Progenitor cell of endocrine pancreas (in vitro differentiated cells): ENCODE measurements at regions not wholly inside any gene's neighbourhood (a gene's known extent, or its start where the extent isn't known, plus 50 kb on each side); places are given as distances from the start of the nearest gene placed in this dataset.

ENCODE experiments used
- DNase-seq: peaks from one replicate; pipeline ENCODE4 v3.0.0; 2021; ENCODE audit warnings: low spot score; ENCODE audit not compliant: unreplicated experiment
- H3K27ac Mint-ChIP-seq: 2 replicates; pipeline ENCODE4 v1.8.0; 2021; ENCODE audit warnings: mild to moderate bottlenecking, moderate library complexity, mixed read lengths
- H3K27me3 Mint-ChIP-seq: 2 replicates; pipeline ENCODE4 v1.8.0; 2021; ENCODE audit warnings: mixed read lengths
- H3K36me3 Mint-ChIP-seq: 2 replicates; pipeline ENCODE4 v1.8.0; 2022; ENCODE audit warnings: mixed read lengths; ENCODE audit not compliant: insufficient read depth
- H3K4me1 Mint-ChIP-seq: 2 replicates; pipeline ENCODE4 v1.8.0; 2021; ENCODE audit warnings: low read depth, mixed read lengths
- H3K4me3 Mint-ChIP-seq: 2 replicates; pipeline ENCODE4 v1.8.0; 2021; ENCODE audit warnings: low read depth, mild to moderate bottlenecking, moderate library complexity, mixed read lengths
- H3K9me3 Mint-ChIP-seq: 2 replicates; pipeline ENCODE4 v1.8.0; 2021; ENCODE audit warnings: low read depth, mixed read lengths
- TF ChIP-seq, protein P1 (sequence below): fragments of 200-600 bp; sonication (generic); IDR thresholded peaks from one replicate; pipeline ENCODE4 v1.5.0; 2021; ENCODE audit warnings: antibody characterized with exemption, mild to moderate bottlenecking; ENCODE audit not compliant: unreplicated experiment

DNA sequence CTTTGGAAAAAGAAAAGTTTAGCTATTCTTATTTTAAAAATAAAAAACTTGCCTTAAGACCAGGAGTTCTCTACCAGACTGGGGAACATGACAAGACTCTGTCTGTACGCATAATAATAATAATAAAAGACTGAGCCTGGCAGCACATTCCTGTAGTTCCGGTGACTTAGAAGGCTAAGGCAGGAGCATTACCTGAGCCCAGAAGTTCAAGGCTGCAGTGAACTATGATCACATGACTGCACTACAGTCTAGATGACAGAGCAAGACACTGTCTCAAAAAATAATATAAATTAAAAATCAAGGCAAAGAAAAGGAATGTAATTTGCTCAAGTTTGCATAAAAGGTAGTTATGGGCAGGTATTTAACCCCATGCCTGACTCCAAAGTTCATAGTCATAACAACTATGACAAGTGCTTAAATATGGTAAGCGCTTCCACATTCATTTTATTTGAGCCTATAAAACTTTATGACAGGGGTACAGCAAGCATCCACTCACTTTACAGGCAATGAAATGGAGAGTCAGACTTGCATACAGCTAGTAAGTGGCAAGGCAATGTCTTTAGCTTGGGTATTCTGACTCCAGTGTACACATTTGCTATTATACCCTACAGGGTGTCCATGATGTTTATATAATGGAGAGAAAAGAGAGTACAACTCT, 1567.8 kb upstream of the PIK3C3 start:
- no peaks in the 10 kb centered on the region for H3K27me3 Mint-ChIP-seq
- no peak for DNase-seq

DNA sequence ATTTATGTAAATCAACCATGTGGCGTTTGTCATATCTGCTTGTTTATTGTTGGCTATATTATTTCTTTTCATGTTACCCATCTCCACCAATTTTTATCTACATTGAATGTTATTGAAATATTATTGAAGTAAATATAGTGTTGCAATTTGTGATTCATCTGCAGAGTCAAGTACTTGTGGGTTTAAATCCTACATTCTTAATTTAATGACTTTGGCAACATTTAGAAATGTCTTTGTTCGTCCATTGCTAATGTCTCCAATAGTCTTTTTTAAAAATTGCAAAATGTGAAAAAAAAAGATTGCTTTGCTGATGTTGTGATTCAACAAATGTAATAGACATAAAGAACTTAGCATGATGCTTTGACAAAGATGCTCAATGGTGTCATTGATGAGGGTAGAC, 1572.8 kb upstream of the PIK3C3 start:
- Mint-ChIP-seq H3K27me3 (no peaks in the 10 kb centered on the region), H3K27ac (no peak overlapping the region), H3K4me1 (peaks cover 2% of the 10 kb centered on the region), H3K36me3 (no peaks in the 10 kb centered on the region), H3K4me3 (no peak overlapping the region), H3K9me3 (no peaks in the 10 kb centered on the region)
- DNase-seq = no peak
- TF ChIP-seq, protein P1, sequence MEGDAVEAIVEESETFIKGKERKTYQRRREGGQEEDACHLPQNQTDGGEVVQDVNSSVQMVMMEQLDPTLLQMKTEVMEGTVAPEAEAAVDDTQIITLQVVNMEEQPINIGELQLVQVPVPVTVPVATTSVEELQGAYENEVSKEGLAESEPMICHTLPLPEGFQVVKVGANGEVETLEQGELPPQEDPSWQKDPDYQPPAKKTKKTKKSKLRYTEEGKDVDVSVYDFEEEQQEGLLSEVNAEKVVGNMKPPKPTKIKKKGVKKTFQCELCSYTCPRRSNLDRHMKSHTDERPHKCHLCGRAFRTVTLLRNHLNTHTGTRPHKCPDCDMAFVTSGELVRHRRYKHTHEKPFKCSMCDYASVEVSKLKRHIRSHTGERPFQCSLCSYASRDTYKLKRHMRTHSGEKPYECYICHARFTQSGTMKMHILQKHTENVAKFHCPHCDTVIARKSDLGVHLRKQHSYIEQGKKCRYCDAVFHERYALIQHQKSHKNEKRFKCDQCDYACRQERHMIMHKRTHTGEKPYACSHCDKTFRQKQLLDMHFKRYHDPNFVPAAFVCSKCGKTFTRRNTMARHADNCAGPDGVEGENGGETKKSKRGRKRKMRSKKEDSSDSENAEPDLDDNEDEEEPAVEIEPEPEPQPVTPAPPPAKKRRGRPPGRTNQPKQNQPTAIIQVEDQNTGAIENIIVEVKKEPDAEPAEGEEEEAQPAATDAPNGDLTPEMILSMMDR = no peak

More for the DNA sequence above, 1567.8 kb upstream of the PIK3C3 start:
- Mint-ChIP-seq H3K36me3 (no peaks in the 10 kb centered on the region), H3K4me3 (no peak overlapping the region), H3K9me3 (no peaks in the 10 kb centered on the region), H3K4me1 (peaks cover 2% of the 10 kb centered on the region), H3K27ac (no peak overlapping the region)
- TF ChIP-seq, protein P1 = no peak

DNA sequence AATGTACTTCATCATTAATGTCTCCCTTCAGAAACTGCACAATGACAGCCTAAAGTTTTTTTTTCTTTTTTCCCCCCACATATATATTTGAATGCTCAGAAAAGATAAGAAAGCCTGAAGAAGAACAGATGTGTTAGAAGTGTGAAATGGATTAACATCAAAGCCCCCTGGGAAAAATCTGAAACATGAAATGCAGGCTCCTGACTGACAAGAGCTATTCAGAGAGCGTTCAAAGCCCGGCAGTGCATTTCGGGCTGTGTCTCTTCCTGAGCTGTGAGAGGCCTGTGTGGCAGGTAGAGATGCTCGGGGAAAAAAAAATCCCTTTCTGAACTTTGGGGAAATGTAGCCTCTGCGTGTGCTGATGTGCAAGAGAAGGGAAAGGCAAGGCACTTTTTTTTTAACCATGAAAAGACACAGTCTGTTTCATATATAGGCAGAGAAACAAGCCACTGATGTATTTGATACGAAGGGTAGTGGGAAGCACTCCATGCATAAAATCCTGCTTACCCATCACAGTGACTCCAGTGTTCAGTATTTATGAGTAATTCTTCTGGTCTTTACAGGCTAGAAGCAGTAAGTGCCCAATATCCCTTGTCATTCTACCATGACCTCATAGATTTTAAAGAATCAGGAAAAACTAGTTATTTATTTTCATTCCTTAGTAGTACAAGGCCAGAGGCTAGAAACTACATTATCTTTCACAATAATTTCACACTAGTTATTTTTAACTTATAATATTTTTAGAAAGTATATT, 1574.2 kb upstream of the PIK3C3 start:
- no peak overlapping the region for H3K27ac Mint-ChIP-seq
- no peaks in the 10 kb centered on the region for H3K27me3 Mint-ChIP-seq
- no peaks in the 10 kb centered on the region for H3K36me3 Mint-ChIP-seq
- no peaks in the 10 kb centered on the region for H3K9me3 Mint-ChIP-seq
- TF ChIP-seq, protein P1 = no peak
- H3K4me1 Mint-ChIP-seq = peaks cover 2% of the 10 kb centered on the region
- DNase-seq = no peak
- no peak overlapping the region for H3K4me3 Mint-ChIP-seq

DNA sequence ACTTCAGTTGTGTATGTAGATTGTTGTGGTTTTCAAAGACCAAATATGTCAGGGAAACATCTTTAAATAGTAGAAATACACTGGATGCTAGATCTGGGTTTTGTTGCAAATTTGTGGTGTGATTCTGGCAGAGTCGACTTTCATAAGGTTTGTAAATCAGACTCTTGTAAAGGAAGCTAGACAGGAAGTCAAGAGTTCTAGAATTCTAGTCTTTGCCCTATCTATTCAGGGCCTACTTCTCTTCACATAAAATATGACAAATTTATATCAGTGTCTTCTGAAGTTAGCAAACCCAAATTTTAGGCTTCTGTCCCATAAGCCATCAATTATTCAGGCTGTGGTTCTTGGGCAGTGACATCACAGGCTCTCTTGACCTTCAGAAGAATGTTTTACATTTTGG, 1579.2 kb upstream of the PIK3C3 start:
- no peaks in the 10 kb centered on the region for H3K9me3 Mint-ChIP-seq
- H3K27ac Mint-ChIP-seq = no peak overlapping the region
- H3K27me3 Mint-ChIP-seq = no peaks in the 10 kb centered on the region
- DNase-seq = no peak
- H3K4me1 Mint-ChIP-seq = no peaks in the 10 kb centered on the region
- H3K4me3 Mint-ChIP-seq = no peak overlapping the region
- TF ChIP-seq, protein P1 = no peak
- H3K36me3 Mint-ChIP-seq = no peaks in the 10 kb centered on the region

DNA sequence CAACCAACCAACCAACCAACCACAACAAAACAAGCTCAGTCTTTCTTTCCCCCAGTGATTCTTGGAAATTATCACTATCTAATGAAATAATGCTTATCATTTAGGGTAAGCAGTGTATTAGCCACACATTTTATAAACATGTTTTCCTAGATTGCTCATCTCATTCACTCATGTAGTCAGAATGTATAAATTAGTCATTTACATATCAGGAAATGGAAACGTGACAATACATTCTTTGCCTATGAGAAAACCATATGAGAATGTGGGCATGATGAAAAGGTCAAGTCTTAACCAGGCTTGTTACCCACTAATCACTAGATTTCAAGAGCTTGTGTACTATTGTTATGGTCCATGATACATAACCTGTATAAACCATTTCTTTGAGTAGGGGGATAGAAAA, 1583.4 kb upstream of the PIK3C3 start:
- Mint-ChIP-seq H3K36me3 (no peaks in the 10 kb centered on the region), H3K4me3 (no peak overlapping the region), H3K9me3 (no peaks in the 10 kb centered on the region), H3K4me1 (no peaks in the 10 kb centered on the region), H3K27me3 (no peaks in the 10 kb centered on the region), H3K27ac (no peak overlapping the region)
- no peak for DNase-seq
- TF ChIP-seq, protein P1 = no peak
